Thoracic aorta (tissue), 2 donors: ENCODE measurements at regions not wholly inside any gene's neighbourhood (a gene's known extent, or its start where the extent isn't known, plus 50 kb on each side); places are given as distances from the start of the nearest gene placed in this dataset.

Source experiments
- ATAC-seq: fragments of 150-250 bp; one replicate; pipeline ENCODE4 v1.8.0; 2017; ENCODE audit warnings: low read depth; ENCODE audit not compliant: insufficient number of reproducible peaks, low FRiP score
- DNase-seq: peaks from one replicate; pipeline ENCODE4 v3.0.0-alpha.2; 2020; ENCODE audit warnings: low spot score
- H3K27ac ChIP-seq, 2 donors: fragments of 200-600 bp; sonication (generic); 1 replicate in 1 of 2; 2 replicates in 1 of 2; pipeline ENCODE4 v1.5.1; 2016; ENCODE audit warnings: mild to moderate bottlenecking in 2 of 2, moderate library complexity in 2 of 2
- H3K27me3 ChIP-seq: fragments of 200-600 bp; sonication (generic); replicated peaks from 2 replicates; pipeline ENCODE4 v1.6.0; 2016; ENCODE audit warnings: mild to moderate bottlenecking; ENCODE audit not compliant: insufficient read depth
- H3K36me3 ChIP-seq: fragments of 200-600 bp; sonication (generic); one replicate; pipeline ENCODE4 v1.5.1; 2016
- H3K4me1 ChIP-seq, 2 donors: fragments of 200-600 bp; sonication (generic); 1 replicate in 1 of 2; 2 replicates in 1 of 2; pipeline versions ENCODE4 v1.5.1 to v1.6.0; 2016; ENCODE audit warnings: low read depth in 2 of 2, mild to moderate bottlenecking in 1 of 2; ENCODE audit not compliant: control insufficient read depth in 1 of 2
- H3K4me3 ChIP-seq: fragments of 200-600 bp; sonication (generic); 2 replicates; pipeline ENCODE4 v1.5.1; 2016; ENCODE audit warnings: mild to moderate bottlenecking
- H3K9me3 ChIP-seq: fragments of 200-600 bp; sonication (generic); 2 replicates; pipeline ENCODE4 v1.5.1; 2016
- CTCF ChIP-seq: fragments of 200-600 bp; sonication (generic); IDR thresholded peaks from one replicate; pipeline ENCODE4 v1.5.1; 2019; ENCODE audit warnings: antibody characterized with exemption

- ATAC-seq (peak; percentile 63), DNase-seq (peak; percentile 41)
- Histone ChIP-seq H3K27ac (peak overlapping the region; percentile 55 to 77), H3K4me1 (peaks cover 34 to 43% of the 10 kb centered on the region in 2 donors), H3K9me3 (no peaks in the 10 kb centered on the region), H3K4me3 (peak overlapping the region; percentile 49), H3K27me3 (no peaks in the 10 kb centered on the region), H3K36me3 (no peaks in the 10 kb centered on the region)
- peak; percentile 22 for TF ChIP-seq CTCF
Measured at GRCh38 chr15:72902245-72902918, 118.8 kb upstream of the ADPGK start.

- ATAC-seq (no peak), DNase-seq (no peak)
- H3K9me3 ChIP-seq: no peaks in the 10 kb centered on the region
- H3K4me3 ChIP-seq: no peak overlapping the region
- no peaks in the 10 kb centered on the region for H3K27me3 ChIP-seq
- no peaks in the 10 kb centered on the region for H3K36me3 ChIP-seq
- no peaks in the 10 kb centered on the region for H3K4me1 ChIP-seq
- no peak for TF ChIP-seq CTCF
- no peak overlapping the region for H3K27ac ChIP-seq
Measured at GRCh38 chr15:72892986-72893385, 109.4 kb upstream of the ADPGK start.

- DNase-seq (no peak), ATAC-seq (no peak)
- Histone ChIP-seq H3K4me3 (no peak overlapping the region), H3K9me3 (no peaks in the 10 kb centered on the region), H3K36me3 (no peaks in the 10 kb centered on the region), H3K4me1 (no peaks in the 10 kb centered on the region), H3K27me3 (no peaks in the 10 kb centered on the region), H3K27ac (no peak overlapping the region)
- TF ChIP-seq CTCF: no peak
Measured at GRCh38 chr15:72890043-72890442, 106.5 kb upstream of the ADPGK start.

GRCh38 chr15:72889545-72889944 lies 106.0 kb upstream of the ADPGK start:
- no peaks in the 10 kb centered on the region for H3K9me3 ChIP-seq
- no peak for TF ChIP-seq CTCF
- no peaks in the 10 kb centered on the region for H3K27me3 ChIP-seq
- DNase-seq: no peak
- no peak overlapping the region for H3K4me3 ChIP-seq
- no peak overlapping the region for H3K27ac ChIP-seq
- no peak for ATAC-seq
- H3K4me1 ChIP-seq: no peaks in the 10 kb centered on the region
- H3K36me3 ChIP-seq: no peaks in the 10 kb centered on the region

- ATAC-seq: no peak
- no peak overlapping the region for H3K4me3 ChIP-seq
- H3K9me3 ChIP-seq: no peaks in the 10 kb centered on the region
- TF ChIP-seq CTCF: no peak
- no peaks in the 10 kb centered on the region for H3K36me3 ChIP-seq
- no peaks in the 10 kb centered on the region for H3K27me3 ChIP-seq
- no peak overlapping the region for H3K27ac ChIP-seq
- DNase-seq: no peak
- no peaks in the 10 kb centered on the region for H3K4me1 ChIP-seq
Measured at GRCh38 chr15:72888811-72889210, 105.3 kb upstream of the ADPGK start.
